Breast epithelium (tissue), 4 donors: ENCODE measurements at regions not wholly inside any gene's neighbourhood (a gene's known extent, or its start where the extent isn't known, plus 50 kb on each side); places are given as distances from the start of the nearest gene placed in this dataset.

Experiments used
- DNase-seq, 2 donors: peaks; one replicate each; pipeline ENCODE4 v3.0.0-alpha.2; 2019; ENCODE audit warnings: low spot score in 2 of 2
- H3K27ac ChIP-seq, 2 donors: fragments of 200-600 bp; sonication (generic) in 1 of 2; one replicate each; pipeline ENCODE4 v1.5.1; 2016 to 2019; ENCODE audit warnings: mild to moderate bottlenecking in 1 of 2
- H3K27me3 ChIP-seq, 2 donors: fragments of 200-600 bp; sonication (generic) in 1 of 2; one replicate each; pipeline versions ENCODE4 v1.5.1 to v1.6.0; 2017 to 2019; ENCODE audit warnings: control low read depth in 1 of 2, mild to moderate bottlenecking in 1 of 2
- H3K36me3 ChIP-seq: fragments of 200-600 bp; one replicate; pipeline ENCODE4 v1.5.1; 2019
- H3K4me1 ChIP-seq, 2 donors: fragments of 200-600 bp; sonication (generic); one replicate each; pipeline ENCODE4 v1.5.1; 2016 to 2019; ENCODE audit warnings: control low read depth in 1 of 2
- H3K4me3 ChIP-seq, 3 donors: fragments of 200-600 bp; sonication (generic); 1 replicate in 2 of 3; 2 replicates in 1 of 3; pipeline ENCODE4 v1.5.1; 2016 to 2019; ENCODE audit warnings: mild to moderate bottlenecking in 3 of 3, moderate library complexity in 2 of 3
- H3K9me3 ChIP-seq, 2 donors: fragments of 200-600 bp; sonication (generic) in 1 of 2; one replicate each; pipeline ENCODE4 v1.5.1; 2016 to 2019; ENCODE audit warnings: control low read depth in 1 of 2
- CTCF ChIP-seq, 3 donors: fragments of 450-650 bp; IDR thresholded peaks; one replicate each; pipeline ENCODE4 v1.5.1; 2016 to 2017; ENCODE audit warnings: antibody characterized with exemption in 3 of 3, mild to moderate bottlenecking in 3 of 3, moderate library complexity in 3 of 3
- POLR2A ChIP-seq: fragments of 450-650 bp; IDR thresholded peaks from one replicate; pipeline ENCODE4 v1.6.1; 2016; ENCODE audit warnings: antibody characterized with exemption, mild to moderate bottlenecking, moderate library complexity
- POLR2AphosphoS5 ChIP-seq, 3 donors: sonication (generic); formaldehyde crosslinking; IDR thresholded peaks; one replicate each; pipeline ENCODE4 v1.6.1; 2017; ENCODE audit warnings: antibody characterized with exemption in 3 of 3
- intact Hi-C: fragments of 100-400 bp; cut with DNase I; formaldehyde crosslinking; loops from one replicate; pipeline ENCODE4 v1.15.1; 2023; ENCODE audit warnings: low total_unique reads

GRCh38 chrX:132568291-132568690, 79.5 kb upstream of the MBNL3 start:
- DNase-seq, result no peak
- Histone ChIP-seq H3K9me3 (no peaks in the 10 kb centered on the region), H3K27me3 (peaks cover 0 to 41% of the 10 kb centered on the region in 2 donors), H3K27ac (no peak overlapping the region), H3K4me1 (no peaks in the 10 kb centered on the region), H3K4me3 (no peak overlapping the region), H3K36me3 (no peaks in the 10 kb centered on the region)
- intact Hi-C loops, result no loop called here
- TF ChIP-seq POLR2AphosphoS5 (IDR thresholded peaks at IDR 0.05) (no peak), POLR2A (no peak), CTCF (IDR thresholded peaks at IDR 0.05) (no peak)

GRCh38 chrX:132565273-132565672, 76.4 kb upstream of the MBNL3 start:
- H3K27me3 ChIP-seq, result peaks cover 0 to 41% of the 10 kb centered on the region in 2 donors
- DNase-seq, result no peak
- no peak overlapping the region for H3K27ac ChIP-seq
- no peaks in the 10 kb centered on the region for H3K36me3 ChIP-seq
- no peak overlapping the region for H3K4me3 ChIP-seq
- TF ChIP-seq POLR2AphosphoS5 (IDR thresholded peaks at IDR 0.05) (no peak), CTCF (IDR thresholded peaks at IDR 0.05) (no peak), POLR2A (no peak)
- no peaks in the 10 kb centered on the region for H3K9me3 ChIP-seq
- no peaks in the 10 kb centered on the region for H3K4me1 ChIP-seq
- intact Hi-C loops, result no loop called here

- no peak for TF ChIP-seq POLR2A
- no peak for TF ChIP-seq POLR2AphosphoS5 (IDR thresholded peaks at IDR 0.05)
- no peak for TF ChIP-seq CTCF (IDR thresholded peaks at IDR 0.05)
- Histone ChIP-seq H3K27ac (no peak overlapping the region), H3K4me3 (no peak overlapping the region), H3K4me1 (no peaks in the 10 kb centered on the region), H3K27me3 (peaks cover 0 to 42% of the 10 kb centered on the region in 2 donors), H3K36me3 (no peaks in the 10 kb centered on the region), H3K9me3 (no peaks in the 10 kb centered on the region)
- intact Hi-C loops, result no loop called here
- DNase-seq, result no peak
Observed at GRCh38 chrX:132563976-132564375, 75.1 kb upstream of the MBNL3 start.

- TF ChIP-seq CTCF (IDR thresholded peaks at IDR 0.05) (no peak), POLR2A (no peak), POLR2AphosphoS5 (IDR thresholded peaks at IDR 0.05) (no peak)
- Histone ChIP-seq H3K36me3 (no peaks in the 10 kb centered on the region), H3K4me1 (no peaks in the 10 kb centered on the region), H3K27me3 (peaks cover 0 to 28% of the 10 kb centered on the region in 2 donors), H3K4me3 (no peak overlapping the region), H3K9me3 (no peaks in the 10 kb centered on the region), H3K27ac (no peak overlapping the region)
- DNase-seq, result no peak
- intact Hi-C loops, result no loop called here
Observed at GRCh38 chrX:132561974-132562373, 73.1 kb upstream of the MBNL3 start.

GRCh38 chrX:132561483-132561882, 72.6 kb upstream of the MBNL3 start:
- Histone ChIP-seq H3K27me3 (peaks cover 0 to 31% of the 10 kb centered on the region in 2 donors), H3K4me3 (no peak overlapping the region), H3K9me3 (no peaks in the 10 kb centered on the region), H3K4me1 (no peaks in the 10 kb centered on the region), H3K27ac (no peak overlapping the region), H3K36me3 (no peaks in the 10 kb centered on the region)
- intact Hi-C loops, result no loop called here
- DNase-seq, result no peak
- no peak for TF ChIP-seq POLR2AphosphoS5 (IDR thresholded peaks at IDR 0.05)
- TF ChIP-seq POLR2A, result no peak
- no peak for TF ChIP-seq CTCF (IDR thresholded peaks at IDR 0.05)
